ENCODE measurements at regions not wholly inside any gene's neighbourhood (a gene's known extent, or its start where the extent isn't known, plus 50 kb on each side); places are given as distances from the start of the nearest gene placed in this dataset.

- H3K79me2 ChIP-seq (ENCODE audit: control insufficient read depth, insufficient read depth, low read length): no peaks in the 10 kb centered on the region
- no peak for DNase-seq (ENCODE audit: extremely low read depth in 1 of 4, low spot score in 3 of 4)
- no peaks in the 10 kb centered on the region for H3K4me1 ChIP-seq (replicated peaks in 1 of 2; ENCODE audit: control insufficient read depth in 2 of 2, insufficient read depth in 2 of 2, low read length in 2 of 2)
- H3K9me1 ChIP-seq (ENCODE audit: control insufficient read depth, insufficient read depth, low read length): no peaks in the 10 kb centered on the region
- no peak overlapping the region for H2AFZ ChIP-seq (ENCODE audit: low read depth, low read length)
- intact Hi-C loops (cut with micrococcal nuclease): no loop called here
- H3K4me2 ChIP-seq (ENCODE audit: insufficient read depth, low read length): no peak overlapping the region
- no peak for ATAC-seq
- ChIA-PET CTCF (ENCODE audit: low intra/inter-chr PET ratio) (no interaction called here), POLR2A (no interaction called here)
- no peak for FAIRE-seq
- BruUV-seq (replicated peaks): no TSS peak
- no peaks in the 10 kb centered on the region for H3K27me3 ChIP-seq (ENCODE audit: control insufficient read depth in 2 of 2, insufficient read depth in 2 of 2, low read length in 2 of 2)
- TF ChIP-seq POLR3A (IDR thresholded peaks at IDR 0.05; ENCODE audit: borderline replicate concordance, extremely low read depth, insufficient read depth, insufficient read length): no peak
- TF ChIP-seq YY1 (IDR thresholded peaks at IDR 0.05; ENCODE audit: borderline replicate concordance in 1 of 3, control insufficient read depth in 1 of 3, extremely low read depth in 1 of 3, insufficient read depth in 3 of 3, insufficient read length in 1 of 3, insufficient replicate concordance in 2 of 3, low read depth in 1 of 3, low read length in 2 of 3): no peak
- TF ChIP-seq ATF4 (CRISPR knock-in tag; IDR thresholded peaks at IDR 0.05): no peak
- no peak for TF ChIP-seq SMARCA4 (IDR thresholded peaks at IDR 0.05)
- TF ChIP-seq SRSF7 (optimal IDR thresholded peaks at IDR 0.05; ENCODE audit: low read depth, low read length): no peak
- TF ChIP-seq SP2 (IDR thresholded peaks at IDR 0.05; ENCODE audit: extremely low read depth, low read depth, low read length, poor library complexity, severe bottlenecking): no peak
- no peak for TF ChIP-seq RBM39 (optimal IDR thresholded peaks at IDR 0.05; ENCODE audit: low read depth, low read length)
- no peak for TF ChIP-seq WHSC1 (IDR thresholded peaks at IDR 0.05; ENCODE audit: low read length)
- H3K4me3 ChIP-seq: no peak overlapping the region
- whole genome bisulfite sequencing (ENCODE audit: insufficient coverage, low coverage, missing lambda C conversion rate): 0% methylated on average over 1 of the region's 1 CpG
- no peaks in the 10 kb centered on the region for H3K9me3 ChIP-seq (replicated peaks; ENCODE audit: control insufficient read depth, insufficient read depth, low read depth, low read length)
- in situ Hi-C loops (cut with MboI): no loop called here
- H3K36me3 ChIP-seq (ENCODE audit: control insufficient read depth, insufficient read depth, low read length): no peaks in the 10 kb centered on the region
- H3K9ac ChIP-seq (ENCODE audit: insufficient read depth in 1 of 2, low read depth in 2 of 2, low read length in 2 of 2): no peak overlapping the region
- no peak overlapping the region for H3K27ac ChIP-seq (ENCODE audit: extremely low read depth, low read depth, low read length)
- no peaks in the 10 kb centered on the region for H4K20me1 ChIP-seq (replicated peaks; ENCODE audit: control insufficient read depth, insufficient read depth, low read length)
These were observed 160.0 kb upstream of the CRY1 start for GRCh38 chr12:107253361-107253760.
